Neural cell (in vitro differentiated cells): ENCODE measurements at regions not wholly inside any gene's neighbourhood (a gene's known extent, or its start where the extent isn't known, plus 50 kb on each side); places are given as distances from the start of the nearest gene placed in this dataset.

Experiments
- H2AFZ ChIP-seq: fragments of 200-600, 300-800 bp; sonication (generic), shearing (Covaris generic); 2 replicates; pipeline ENCODE4 v1.6.0; 2014; ENCODE audit warnings: low read depth, mild to moderate bottlenecking, antibody characterized with exemption, low read length, moderate library complexity
- H3F3A ChIP-seq: fragments of 200-600 bp; shearing (Covaris generic); 2 replicates; pipeline ENCODE4 v1.6.1; 2016; ENCODE audit warnings: mild to moderate bottlenecking, moderate library complexity, mixed read lengths, antibody characterized with exemption, low read length; ENCODE audit not compliant: insufficient read depth, poor library complexity, severe bottlenecking
- H3K27ac ChIP-seq: fragments of 200-600, 300-800 bp; sonication (generic), shearing (Covaris generic); 2 replicates; pipeline ENCODE4 v1.5.1; 2014; ENCODE audit warnings: mild to moderate bottlenecking, low read length, moderate library complexity
- H3K27me3 ChIP-seq: fragments of 300-800, 200-600 bp; sonication (generic), shearing (Covaris generic); 2 replicates; pipeline ENCODE4 v1.6.0; 2014; ENCODE audit warnings: mild to moderate bottlenecking, low read depth, low read length, moderate library complexity; ENCODE audit not compliant: insufficient read depth
- H3K36me3 ChIP-seq: fragments of 300-800, 200-600 bp; sonication (generic), shearing (Covaris generic); 2 replicates; pipeline ENCODE4 v1.5.1; 2014; ENCODE audit warnings: mild to moderate bottlenecking, antibody characterized with exemption, low read length, moderate library complexity; ENCODE audit not compliant: insufficient read depth
- H3K4me2 ChIP-seq: fragments of 300-800, 200-600 bp; sonication (generic), shearing (Covaris generic); 2 replicates; pipeline ENCODE4 v1.6.0; 2014; ENCODE audit warnings: mild to moderate bottlenecking, low read length
- H3K4me3 ChIP-seq: fragments of 300-800, 200-600 bp; sonication (generic), shearing (Covaris generic); 2 replicates; pipeline ENCODE4 v1.5.1; 2014; ENCODE audit warnings: mild to moderate bottlenecking, low read length, moderate library complexity
- H3K79me2 ChIP-seq: fragments of 200-600 bp; shearing (Covaris generic); replicated peaks from 2 replicates; pipeline ENCODE4 v1.6.0; 2014; ENCODE audit warnings: mild to moderate bottlenecking, low read length, moderate library complexity; ENCODE audit not compliant: insufficient read depth
- H3K9ac ChIP-seq: fragments of 300-800, 200-600 bp; sonication (generic), shearing (Covaris generic); 2 replicates; pipeline ENCODE4 v1.6.1; 2016; ENCODE audit warnings: mild to moderate bottlenecking, low read length, mixed read lengths
- H3K9me2 ChIP-seq: fragments of 200-600 bp; shearing (Covaris generic); 2 replicates; pipeline ENCODE4 v1.6.1; 2016; ENCODE audit warnings: mild to moderate bottlenecking, low read length, mixed read lengths; ENCODE audit not compliant: insufficient read depth
- H3K9me3 ChIP-seq: fragments of 200-600, 300-800 bp; sonication (generic), shearing (Covaris generic); 2 replicates; pipeline ENCODE4 v1.6.1; 2016; ENCODE audit warnings: mild to moderate bottlenecking, mixed run types, low read length, moderate library complexity, mixed read lengths
- H4K20me1 ChIP-seq: fragments of 200-600 bp; shearing (Covaris generic); 2 replicates; pipeline ENCODE4 v1.6.1; 2016; ENCODE audit warnings: mild to moderate bottlenecking, mixed run types; ENCODE audit not compliant: insufficient read depth
- CTCF ChIP-seq: fragments of 450-650 bp; IDR thresholded peaks from 2 replicates; pipeline ENCODE4 v1.5.1; 2014; ENCODE audit warnings: antibody characterized with exemption, mild to moderate bottlenecking, moderate library complexity; ENCODE audit not compliant: poor library complexity, severe bottlenecking
- EP300 ChIP-seq: fragments of 450-650 bp; conservative IDR thresholded peaks from 2 replicates; pipeline ENCODE4 v1.6.1; 2014; ENCODE audit warnings: antibody characterized with exemption, mild to moderate bottlenecking, moderate library complexity; ENCODE audit not compliant: poor library complexity, severe bottlenecking
- EZH2 ChIP-seq: fragments of 200-600, 300-800 bp; shearing (Covaris generic), sonication (generic); IDR thresholded peaks from 2 replicates; pipeline ENCODE4 v1.6.1; 2014; ENCODE audit warnings: antibody characterized with exemption, low read length, borderline replicate concordance, mild to moderate bottlenecking; ENCODE audit not compliant: insufficient read depth, poor library complexity, severe bottlenecking
- MXI1 ChIP-seq: fragments of 450-650 bp; conservative IDR thresholded peaks from 2 replicates; pipeline ENCODE4 v1.6.1; 2014; ENCODE audit warnings: antibody characterized with exemption, mild to moderate bottlenecking; ENCODE audit not compliant: poor library complexity, severe bottlenecking
- POLR2AphosphoS5 ChIP-seq: IDR thresholded peaks from 2 replicates; pipeline ENCODE4 v1.6.1; 2012
- RAD21 ChIP-seq: fragments of 450-650 bp; conservative IDR thresholded peaks from 2 replicates; pipeline ENCODE4 v1.6.1; 2014; ENCODE audit warnings: antibody characterized with exemption, mild to moderate bottlenecking, moderate library complexity
- REST ChIP-seq: IDR thresholded peaks from 2 replicates; pipeline ENCODE4 v1.6.1; 2012; ENCODE audit warnings: borderline replicate concordance
- SMC3 ChIP-seq: fragments of 450-650 bp; conservative IDR thresholded peaks from 2 replicates; pipeline ENCODE4 v1.6.1; 2014; ENCODE audit warnings: antibody characterized with exemption, mild to moderate bottlenecking, moderate library complexity; ENCODE audit not compliant: poor library complexity
- TAF1 ChIP-seq: IDR thresholded peaks from 2 replicates; pipeline ENCODE4 v1.6.1; 2012; ENCODE audit warnings: low read depth

GRCh38 chr5:174550026-174550425 is 174.4 kb upstream of the MSX2 start (continued):
- TF ChIP-seq REST (no peak), RAD21 (no peak)

DNA sequence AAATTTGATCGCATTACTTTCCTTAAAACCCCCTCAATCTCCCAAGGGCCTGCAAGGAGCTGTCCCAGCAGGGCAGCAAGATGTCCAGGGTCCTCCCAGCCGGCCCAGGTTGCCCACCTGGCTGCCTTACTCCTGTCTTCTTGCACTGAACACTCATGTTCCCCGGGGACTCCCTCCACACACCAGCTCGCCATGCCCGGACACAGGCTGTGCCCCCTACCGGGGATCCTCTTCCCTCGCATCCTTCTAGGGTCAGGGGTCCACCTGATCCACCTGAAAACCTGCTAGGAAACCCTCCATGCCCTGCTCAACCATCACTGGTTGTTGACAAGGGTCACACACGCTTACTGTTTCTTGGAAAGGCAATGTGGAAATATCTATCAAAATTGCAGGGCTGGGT is 172.0 kb upstream of the MSX2 start:
- TF ChIP-seq EP300 (no peak), RAD21 (no peak), REST (no peak), MXI1 (no peak), CTCF (no peak), EZH2 (no peak), TAF1 (no peak), POLR2AphosphoS5 (no peak), SMC3 (no peak)
- no peak overlapping the region for H3K4me3 ChIP-seq
- H3K27me3 ChIP-seq: no peaks in the 10 kb centered on the region
- H3K9ac ChIP-seq: no peak overlapping the region
- no peaks in the 10 kb centered on the region for H3K9me3 ChIP-seq
- H3K79me2 ChIP-seq: no peaks in the 10 kb centered on the region
- no peak overlapping the region for H2AFZ ChIP-seq
- no peaks in the 10 kb centered on the region for H3K36me3 ChIP-seq
- no peaks in the 10 kb centered on the region for H4K20me1 ChIP-seq
- no peaks in the 10 kb centered on the region for H3F3A ChIP-seq
- H3K9me2 ChIP-seq: no peaks in the 10 kb centered on the region
- no peak overlapping the region for H3K27ac ChIP-seq
- H3K4me2 ChIP-seq: no peak overlapping the region
